ENCODE measurements at regions not wholly inside any gene's neighbourhood (a gene's known extent, or its start where the extent isn't known, plus 50 kb on each side); places are given as distances from the start of the nearest gene placed in this dataset.

DNA sequence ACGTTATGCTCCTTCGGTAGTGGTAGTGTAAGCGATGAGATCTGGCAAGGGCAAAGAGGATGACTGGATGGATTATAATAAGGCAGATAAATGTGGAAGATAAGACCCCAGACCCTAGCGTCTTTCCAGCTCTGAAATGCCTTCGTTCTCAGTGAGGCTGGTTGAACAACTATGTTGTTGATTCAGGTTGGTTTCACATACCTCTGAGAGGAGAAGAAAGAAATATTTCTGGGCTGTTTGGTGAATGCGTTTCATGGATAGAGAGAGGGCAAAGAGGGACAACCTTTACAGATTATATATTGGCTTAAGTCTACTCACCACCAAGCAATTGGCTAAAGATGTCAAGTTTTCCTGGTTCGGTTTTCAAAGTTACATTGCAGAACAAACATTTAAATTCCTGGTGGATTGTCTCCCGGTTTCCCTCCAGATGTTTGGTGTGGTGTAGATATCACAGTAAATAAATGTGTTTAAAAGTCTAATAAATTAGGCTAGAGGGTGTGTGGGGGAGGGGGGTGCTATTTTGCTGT lies 190.1 kb upstream of the GLI2 start:
- Histone ChIP-seq H3K4me2 (ENCODE audit: low read length) (no peak overlapping the region), H3K27ac (ENCODE audit: low read depth, low read length) (no peak overlapping the region)

DNA sequence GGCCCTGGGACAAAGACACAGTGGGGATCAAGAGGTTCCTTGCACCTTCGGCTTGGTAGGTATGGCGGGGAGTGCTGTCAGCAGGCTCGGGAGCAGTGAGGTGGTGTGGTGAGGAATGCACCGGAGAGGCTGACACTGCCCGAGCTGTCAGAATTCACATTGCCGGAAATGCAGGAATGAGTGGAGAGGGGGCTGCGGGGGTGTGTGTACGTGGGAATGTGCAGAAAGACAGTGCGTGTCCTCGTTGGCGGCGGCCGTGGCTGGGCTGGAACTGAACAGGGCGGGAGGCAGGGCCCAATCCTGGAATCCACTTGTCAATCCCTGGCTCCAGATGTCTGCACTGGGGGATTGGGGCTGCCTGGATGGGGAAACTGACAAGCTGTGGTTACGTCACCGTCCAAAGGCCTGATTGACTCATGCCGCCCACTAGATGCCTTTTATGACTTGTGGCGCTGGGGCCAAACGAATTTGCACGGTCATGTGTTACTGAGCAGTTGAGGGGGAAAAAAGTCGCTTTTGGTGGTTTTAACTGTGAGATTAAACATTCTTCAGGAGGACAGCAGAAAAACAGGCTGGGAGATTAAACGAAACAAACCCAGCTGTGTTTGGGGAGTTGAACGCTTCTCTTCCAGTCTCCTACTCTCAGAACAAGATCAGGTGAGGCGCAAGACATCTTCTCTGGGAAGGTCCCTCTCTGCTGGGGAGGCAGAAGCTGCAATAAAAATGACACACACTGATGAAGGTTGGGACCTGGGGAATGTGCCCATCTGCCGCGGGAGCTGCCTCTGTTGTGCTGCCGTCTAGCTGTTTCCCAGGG lies 189.4 kb upstream of the GLI2 start:
- no peak overlapping the region for H3K27ac ChIP-seq (ENCODE audit: low read depth, low read length)
- no peaks in the 10 kb centered on the region for H3K4me1 ChIP-seq (ENCODE audit: control insufficient read depth, low read length)
- H4K20me1 ChIP-seq (ENCODE audit: control insufficient read depth, insufficient read depth, low read depth, low read length) = no peaks in the 10 kb centered on the region
- no peaks in the 10 kb centered on the region for H3K27me3 ChIP-seq (ENCODE audit: control insufficient read depth, low read length)
- H3K9me2 ChIP-seq (replicated peaks; ENCODE audit: control insufficient read depth, low read length) = no peaks in the 10 kb centered on the region
- TF ChIP-seq, protein P1, sequence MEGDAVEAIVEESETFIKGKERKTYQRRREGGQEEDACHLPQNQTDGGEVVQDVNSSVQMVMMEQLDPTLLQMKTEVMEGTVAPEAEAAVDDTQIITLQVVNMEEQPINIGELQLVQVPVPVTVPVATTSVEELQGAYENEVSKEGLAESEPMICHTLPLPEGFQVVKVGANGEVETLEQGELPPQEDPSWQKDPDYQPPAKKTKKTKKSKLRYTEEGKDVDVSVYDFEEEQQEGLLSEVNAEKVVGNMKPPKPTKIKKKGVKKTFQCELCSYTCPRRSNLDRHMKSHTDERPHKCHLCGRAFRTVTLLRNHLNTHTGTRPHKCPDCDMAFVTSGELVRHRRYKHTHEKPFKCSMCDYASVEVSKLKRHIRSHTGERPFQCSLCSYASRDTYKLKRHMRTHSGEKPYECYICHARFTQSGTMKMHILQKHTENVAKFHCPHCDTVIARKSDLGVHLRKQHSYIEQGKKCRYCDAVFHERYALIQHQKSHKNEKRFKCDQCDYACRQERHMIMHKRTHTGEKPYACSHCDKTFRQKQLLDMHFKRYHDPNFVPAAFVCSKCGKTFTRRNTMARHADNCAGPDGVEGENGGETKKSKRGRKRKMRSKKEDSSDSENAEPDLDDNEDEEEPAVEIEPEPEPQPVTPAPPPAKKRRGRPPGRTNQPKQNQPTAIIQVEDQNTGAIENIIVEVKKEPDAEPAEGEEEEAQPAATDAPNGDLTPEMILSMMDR (IDR thresholded peaks at IDR 0.05; ENCODE audit: low read depth, low read length, poor library complexity, severe bottlenecking) = no peak
- TF ChIP-seq EZH2phosphoT487 (IDR thresholded peaks at IDR 0.05; ENCODE audit: borderline replicate concordance, low read length) = no peak
- no peaks in the 10 kb centered on the region for H3K9me3 ChIP-seq (ENCODE audit: control insufficient read depth, insufficient read depth, low read length)
- H3F3A ChIP-seq (ENCODE audit: control insufficient read depth, insufficient read depth) = no peaks in the 10 kb centered on the region
- no peak overlapping the region for H3K4me2 ChIP-seq (ENCODE audit: low read length)
- no peak overlapping the region for H3K4me3 ChIP-seq (ENCODE audit: low read length)
- H3K79me2 ChIP-seq (ENCODE audit: control insufficient read depth, low read length) = no peaks in the 10 kb centered on the region
- no peaks in the 10 kb centered on the region for H3K36me3 ChIP-seq (ENCODE audit: control insufficient read depth, low read length)

More for the DNA sequence above, 190.1 kb upstream of the GLI2 start:
- H3K9me2 ChIP-seq (replicated peaks; ENCODE audit: control insufficient read depth, low read length) = no peaks in the 10 kb centered on the region
- no peaks in the 10 kb centered on the region for H3F3A ChIP-seq (ENCODE audit: control insufficient read depth, insufficient read depth)
- H4K20me1 ChIP-seq (ENCODE audit: control insufficient read depth, insufficient read depth, low read depth, low read length) = no peaks in the 10 kb centered on the region
- no peaks in the 10 kb centered on the region for H3K9me3 ChIP-seq (ENCODE audit: control insufficient read depth, insufficient read depth, low read length)
- no peaks in the 10 kb centered on the region for H3K36me3 ChIP-seq (ENCODE audit: control insufficient read depth, low read length)
- no peaks in the 10 kb centered on the region for H3K79me2 ChIP-seq (ENCODE audit: control insufficient read depth, low read length)
- TF ChIP-seq, protein P1 (IDR thresholded peaks at IDR 0.05; ENCODE audit: low read depth, low read length, poor library complexity, severe bottlenecking) = no peak
- no peak for TF ChIP-seq EZH2phosphoT487 (IDR thresholded peaks at IDR 0.05; ENCODE audit: borderline replicate concordance, low read length)
- no peak overlapping the region for H3K4me3 ChIP-seq (ENCODE audit: low read length)
- no peaks in the 10 kb centered on the region for H3K4me1 ChIP-seq (ENCODE audit: control insufficient read depth, low read length)
- no peaks in the 10 kb centered on the region for H3K27me3 ChIP-seq (ENCODE audit: control insufficient read depth, low read length)

DNA sequence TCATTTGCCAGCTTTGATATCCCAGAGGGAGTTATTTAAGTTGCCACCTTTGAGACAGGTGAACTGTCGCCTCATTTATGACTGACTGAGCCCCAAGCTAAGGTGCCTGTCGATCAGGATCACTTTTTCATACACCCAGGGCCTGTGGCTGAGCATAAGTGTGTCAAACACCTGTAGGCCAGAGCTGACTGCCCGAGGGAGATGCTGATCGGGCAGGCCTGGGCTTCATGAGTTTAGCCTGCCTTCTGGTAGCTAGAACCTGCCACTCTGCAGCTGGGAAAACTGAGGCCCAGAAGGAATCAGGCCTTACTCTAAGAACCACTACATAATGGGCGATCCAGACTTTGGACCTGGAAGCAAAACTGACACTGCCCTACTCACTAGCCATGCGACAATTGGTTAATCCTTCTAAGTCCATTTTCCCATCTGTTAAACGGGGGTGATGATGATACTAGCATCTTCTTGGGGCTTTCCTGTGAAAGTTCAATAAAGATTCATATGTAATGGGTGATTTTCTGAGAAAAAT lies 188.7 kb upstream of the GLI2 start:
- TF ChIP-seq EZH2phosphoT487 (IDR thresholded peaks at IDR 0.05; ENCODE audit: borderline replicate concordance, low read length) = no peak
- TF ChIP-seq, protein P1 (IDR thresholded peaks at IDR 0.05; ENCODE audit: low read depth, low read length, poor library complexity, severe bottlenecking) = no peak
- no peaks in the 10 kb centered on the region for H3K36me3 ChIP-seq (ENCODE audit: control insufficient read depth, low read length)
- H3K27me3 ChIP-seq (ENCODE audit: control insufficient read depth, low read length) = no peaks in the 10 kb centered on the region
- no peaks in the 10 kb centered on the region for H3K79me2 ChIP-seq (ENCODE audit: control insufficient read depth, low read length)
- H4K20me1 ChIP-seq (ENCODE audit: control insufficient read depth, insufficient read depth, low read depth, low read length) = no peaks in the 10 kb centered on the region
- H3K9me3 ChIP-seq (ENCODE audit: control insufficient read depth, insufficient read depth, low read length) = no peaks in the 10 kb centered on the region
- no peak overlapping the region for H3K4me3 ChIP-seq (ENCODE audit: low read length)
- no peak overlapping the region for H3K27ac ChIP-seq (ENCODE audit: low read depth, low read length)
- no peaks in the 10 kb centered on the region for H3F3A ChIP-seq (ENCODE audit: control insufficient read depth, insufficient read depth)
- H3K4me2 ChIP-seq (ENCODE audit: low read length) = no peak overlapping the region
- H3K9me2 ChIP-seq (replicated peaks; ENCODE audit: control insufficient read depth, low read length) = no peaks in the 10 kb centered on the region
- no peaks in the 10 kb centered on the region for H3K4me1 ChIP-seq (ENCODE audit: control insufficient read depth, low read length)
